ENCODE measurements at regions not wholly inside any gene's neighbourhood (a gene's known extent, or its start where the extent isn't known, plus 50 kb on each side); places are given as distances from the start of the nearest gene placed in this dataset.
A peak's percentile ranks its signal among the peaks of the same experiment; 100 is the strongest.
"Not testable (repeated sequence)": the region's sequence is repeated elsewhere in the genome, so short reads cannot be mapped to it uniquely, and the experiment has no call there.

GRCh38 chr11:67805253-67806126 lies 131.1 kb upstream of the ALDH3B2 start:
- DNase-seq (ENCODE audit: low read depth in 2 of 2), result peak; percentile 95 to 98

DNA sequence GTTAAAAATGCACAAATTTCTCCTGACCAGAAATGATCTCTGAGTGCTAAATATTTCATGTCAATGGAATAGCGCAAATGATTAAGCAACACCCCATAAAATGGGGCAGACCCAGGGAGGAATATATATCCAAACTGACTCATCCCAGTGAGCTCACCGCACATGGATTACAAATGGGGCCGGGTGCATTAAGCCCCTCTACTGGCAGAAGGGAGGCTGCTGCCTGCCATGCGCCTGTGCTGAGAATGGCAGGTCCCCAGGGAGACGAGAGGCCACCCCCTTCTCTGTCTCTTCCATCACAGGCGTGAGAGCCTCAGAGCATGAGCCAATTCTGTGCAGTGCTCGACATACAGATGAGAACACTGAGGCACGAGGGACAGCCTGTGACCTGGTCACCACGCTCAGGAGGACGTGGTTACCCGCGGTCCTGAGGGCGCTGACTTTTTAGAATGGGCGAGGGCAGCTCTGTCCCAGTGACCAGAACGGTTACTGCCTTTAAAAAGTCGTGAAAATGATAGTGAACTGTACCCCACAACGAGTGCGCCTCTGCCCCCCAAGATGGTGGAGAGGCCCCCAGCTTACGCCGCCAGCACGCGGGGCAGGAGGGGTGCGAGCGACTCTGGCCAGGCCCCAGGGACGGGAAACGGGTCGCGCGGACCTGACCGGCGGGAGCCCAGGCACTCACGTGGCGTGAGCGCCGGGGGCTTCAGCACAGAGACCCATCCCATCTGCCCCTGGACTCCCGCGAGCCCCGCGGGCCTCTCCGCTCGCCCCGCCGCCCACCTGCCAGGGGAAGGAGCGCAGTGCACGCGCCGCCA lies 130.2 kb upstream of the ALDH3B2 start:
- peak in 1 of 2 donors; percentile 11 for DNase-seq (ENCODE audit: low read depth in 2 of 2)

DNA sequence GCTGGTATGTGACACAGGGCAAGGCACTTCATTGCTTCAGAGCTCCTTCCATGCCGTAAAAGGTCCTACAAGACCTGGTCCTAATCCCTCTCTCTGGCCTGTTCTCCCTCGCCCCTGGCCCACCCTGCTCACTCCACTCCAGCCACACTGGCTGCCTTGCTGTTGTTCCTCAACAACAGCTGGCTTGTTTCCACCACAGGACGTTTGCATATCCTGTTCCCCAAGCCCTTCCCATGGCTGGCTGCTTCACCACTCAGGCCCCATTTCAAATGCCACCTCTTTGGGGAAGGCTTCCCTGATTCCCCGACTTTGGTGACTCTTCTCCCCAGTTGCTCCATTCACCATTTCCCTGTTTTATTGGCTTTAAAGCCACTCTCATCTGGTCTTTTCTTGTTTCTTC lies 129.1 kb upstream of the ALDH3B2 start:
- DNase-seq (ENCODE audit: low read depth in 2 of 2), result peak in 1 of 2 donors; percentile 15

GRCh38 chr11:67803055-67803454 lies 128.6 kb upstream of the ALDH3B2 start:
- peak in 1 of 2 donors; percentile 3 for DNase-seq (ENCODE audit: low read depth in 2 of 2)

GRCh38 chr11:67802623-67803022 lies 128.2 kb upstream of the ALDH3B2 start:
- DNase-seq (ENCODE audit: low read depth in 2 of 2), result not testable (repeated sequence)

- not testable (repeated sequence) for DNase-seq (ENCODE audit: low read depth in 2 of 2)
These were observed 127.0 kb upstream of the ALDH3B2 start for GRCh38 chr11:67801397-67801796.

GRCh38 chr11:67800591-67800990 lies 126.2 kb upstream of the ALDH3B2 start:
- not testable (repeated sequence) for DNase-seq (ENCODE audit: low read depth in 2 of 2)

GRCh38 chr11:67799808-67800207 lies 125.4 kb upstream of the ALDH3B2 start:
- DNase-seq (ENCODE audit: low read depth in 2 of 2), result not testable (repeated sequence)

GRCh38 chr11:67797726-67798521 lies 123.5 kb upstream of the ALDH3B2 start:
- not testable (repeated sequence) for DNase-seq (ENCODE audit: low read depth in 2 of 2)

DNA sequence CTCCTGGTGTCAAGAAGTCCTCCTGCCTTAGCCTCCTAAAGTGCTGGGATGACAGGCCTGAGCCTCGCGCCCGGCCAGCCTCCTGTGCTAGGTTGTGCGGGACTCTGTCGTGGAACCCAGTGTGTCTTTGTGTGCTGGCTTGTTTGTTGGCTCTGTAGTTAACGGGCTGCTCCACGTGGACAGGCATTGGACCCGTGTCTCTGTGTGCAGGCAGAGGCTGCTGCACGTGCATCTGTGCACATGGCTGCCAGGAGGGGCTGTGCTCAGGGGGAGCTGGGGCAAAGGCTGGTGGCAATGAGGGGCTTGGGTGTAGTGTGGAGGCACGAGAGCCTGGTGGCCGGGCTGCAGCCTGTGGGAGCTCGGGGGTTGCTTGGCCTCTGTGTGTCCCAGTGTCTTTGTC lies 121.3 kb upstream of the ALDH3B2 start:
- DNase-seq (ENCODE audit: low read depth in 2 of 2), result no peak

DNA sequence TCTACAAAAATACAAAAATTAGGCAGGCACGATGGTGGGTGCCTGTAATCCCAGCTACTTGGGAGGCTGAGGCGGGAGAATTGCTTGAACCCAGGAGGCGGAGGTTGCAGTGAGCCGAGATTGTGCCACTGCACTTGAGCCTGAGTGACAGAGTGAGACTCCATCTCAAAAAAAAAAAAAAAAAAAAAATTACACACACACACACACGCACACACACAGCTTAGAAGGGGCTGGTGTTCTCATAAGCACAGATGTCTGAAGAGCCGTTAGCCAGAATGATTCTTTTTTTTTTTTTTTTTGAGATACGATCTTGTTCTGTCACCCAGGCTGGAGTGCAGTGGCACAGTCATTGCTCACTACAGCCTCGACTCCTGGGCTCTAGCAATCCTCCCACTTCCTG lies 119.3 kb upstream of the ALDH3B2 start:
- DNase-seq (ENCODE audit: low read depth in 2 of 2), result not testable (repeated sequence)

DNA sequence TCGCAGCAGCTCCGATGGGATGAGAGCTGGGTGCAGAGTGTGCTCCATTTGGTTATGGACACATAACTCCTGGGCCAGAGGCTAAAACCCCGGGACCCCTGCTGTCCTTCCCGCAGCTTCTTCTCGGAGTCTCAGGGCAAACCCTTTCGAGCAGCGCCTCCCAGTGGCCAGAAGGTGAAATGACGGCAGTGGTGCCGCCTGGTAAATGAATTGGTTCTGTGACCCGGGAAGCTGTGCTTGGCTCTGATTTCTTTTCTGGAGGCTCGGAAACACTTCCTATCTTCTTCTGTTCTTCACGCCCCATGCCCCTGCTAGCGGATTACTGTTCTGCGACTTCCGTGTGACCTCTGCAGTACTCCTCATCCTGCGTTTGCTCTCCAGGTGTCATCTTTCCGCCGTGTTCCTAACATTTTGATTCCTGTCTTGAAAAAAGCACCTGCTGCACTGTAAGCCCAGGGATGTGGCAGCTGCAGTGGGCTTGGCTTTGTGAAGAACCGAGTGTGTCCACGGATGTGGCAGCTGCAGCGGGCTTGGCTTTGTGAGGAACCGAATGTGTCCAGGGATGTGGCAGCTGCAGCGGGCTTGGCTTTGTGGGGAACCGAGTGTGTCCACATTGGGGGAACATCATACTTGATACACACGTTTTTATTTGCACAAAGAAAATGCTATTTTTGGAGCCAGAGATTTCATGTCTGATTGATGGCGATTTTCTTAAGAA lies 118.0 kb upstream of the ALDH3B2 start:
- not testable (repeated sequence) for DNase-seq (ENCODE audit: low read depth in 2 of 2)

- DNase-seq (ENCODE audit: low read depth in 2 of 2), result not testable (repeated sequence)
These were observed 117.3 kb upstream of the ALDH3B2 start for GRCh38 chr11:67791598-67792170.

DNA sequence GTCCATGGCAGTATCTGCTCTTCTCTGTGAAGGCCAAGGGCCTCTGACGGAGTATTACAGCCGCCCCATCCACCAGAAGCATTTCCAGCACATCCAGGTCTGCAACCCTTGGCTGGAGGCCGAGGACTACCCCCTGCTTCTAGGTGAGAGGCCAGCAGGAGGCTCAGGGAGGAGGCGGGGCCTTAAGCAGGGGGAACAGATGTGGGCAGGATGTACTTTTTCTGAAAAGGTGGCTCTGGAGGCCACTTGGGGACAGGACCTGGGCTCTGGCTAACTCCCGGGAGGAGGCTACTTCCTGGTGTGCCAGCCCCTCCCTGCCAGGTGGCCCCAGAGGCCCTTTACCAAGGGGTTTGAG lies 113.9 kb upstream of the ALDH3B2 start:
- not testable (repeated sequence) for DNase-seq (ENCODE audit: low read depth in 2 of 2)

DNA sequence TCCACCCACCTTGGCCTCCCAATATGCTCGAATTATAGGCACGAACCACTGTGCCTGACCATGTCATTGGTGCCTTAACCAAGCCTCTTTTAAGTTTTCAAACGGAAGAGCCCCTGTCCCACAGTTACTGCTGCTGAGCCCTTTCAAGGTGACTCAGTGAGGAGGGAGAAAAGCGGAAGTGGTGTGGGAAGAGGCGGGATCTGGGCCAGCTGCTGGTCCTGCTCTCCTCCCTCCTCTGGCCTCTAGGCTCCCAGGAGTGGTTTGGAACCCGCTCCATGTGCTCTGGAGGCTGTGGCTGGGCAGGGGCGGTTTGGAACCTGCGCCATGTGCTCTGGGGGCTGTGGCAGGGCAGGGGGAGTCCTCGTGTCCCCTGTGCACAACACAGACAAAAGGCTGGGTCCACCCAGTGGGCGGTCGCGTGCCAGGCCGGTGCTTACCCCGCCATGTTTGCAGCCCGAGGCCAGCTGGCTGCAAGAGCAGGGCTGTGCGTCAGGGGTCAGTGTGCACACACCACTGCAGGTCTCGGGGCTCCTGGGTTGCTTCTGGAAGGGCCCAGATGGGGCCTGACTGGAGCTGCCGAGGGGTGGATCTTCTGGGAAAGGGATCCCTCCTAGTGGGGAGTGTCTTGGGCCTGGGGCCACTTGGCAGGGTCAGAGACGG lies 113.4 kb upstream of the ALDH3B2 start:
- not testable (repeated sequence) for DNase-seq (ENCODE audit: low read depth in 2 of 2)

- not testable (repeated sequence) for DNase-seq (ENCODE audit: low read depth in 2 of 2)
These were observed 107.5 kb upstream of the ALDH3B2 start for GRCh38 chr11:67781967-67782366.

GRCh38 chr11:67781506-67781905 lies 107.1 kb upstream of the ALDH3B2 start:
- DNase-seq (ENCODE audit: low read depth in 2 of 2), result not testable (repeated sequence)

DNA sequence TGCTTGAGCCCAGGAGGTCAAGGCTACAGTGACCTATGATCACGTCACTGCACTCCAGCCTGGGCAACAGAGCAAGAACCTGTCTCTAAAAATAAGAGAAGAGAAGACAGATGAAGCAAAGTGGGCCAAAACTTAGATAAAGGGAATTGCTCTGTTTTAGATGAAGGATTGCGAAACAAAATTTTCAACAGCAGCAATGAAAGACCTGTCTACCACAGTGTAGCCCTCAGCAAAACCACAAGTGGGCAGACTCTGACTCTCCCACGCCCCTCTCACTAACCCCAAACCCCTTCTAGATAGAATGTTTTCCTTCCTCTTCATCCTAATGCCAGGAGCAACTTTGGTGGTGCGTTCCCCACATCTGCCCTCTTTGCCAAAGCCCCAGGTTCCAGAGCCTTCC lies 105.6 kb upstream of the ALDH3B2 start:
- DNase-seq (ENCODE audit: low read depth in 2 of 2), result no peak

- not testable (repeated sequence) for DNase-seq (ENCODE audit: low read depth in 2 of 2)
These were observed 104.9 kb upstream of the ALDH3B2 start for GRCh38 chr11:67779189-67779875.

Data from lung microvascular endothelial cell (primary cell).